B cell (primary cell): ENCODE measurements at regions not wholly inside any gene's neighbourhood (a gene's known extent, or its start where the extent isn't known, plus 50 kb on each side); places are given as distances from the start of the nearest gene placed in this dataset.

Experiments used
- ATAC-seq: fragments of 200-7000 bp; cut with Tn5 transposase; one replicate; pipeline ENCODE4 v1.10.0; 2021; ENCODE audit warnings: low read depth, mild to moderate bottlenecking, moderate number of reproducible peaks, moderate library complexity
- CTCF ChIA-PET: fragments of 350-600 bp; sonication (Branson Sonifier 250); formaldehyde crosslinking; loops from one replicate; lab custom pipeline; 2021; ENCODE audit warnings: antibody characterized with exemption, inconsistent platforms; lab: Charles Lee
- POLR2A ChIA-PET: fragments of 350-600 bp; sonication (Branson Sonifier 250); formaldehyde crosslinking; loops from one replicate; lab custom pipeline; 2021; ENCODE audit warnings: antibody characterized with exemption; lab: Charles Lee
- DNase-seq: peaks from one replicate; pipeline ENCODE4 v3.0.0; 2013
- H2AFZ ChIP-seq: 2 replicates; pipeline ENCODE4 v1.6.1; 2012; ENCODE audit warnings: mild to moderate bottlenecking, low read depth, low read length; ENCODE audit not compliant: insufficient read depth, poor library complexity, severe bottlenecking
- H3K27ac ChIP-seq, 2 donors: 1 replicate in 1 of 2; 2 replicates in 1 of 2; pipeline ENCODE4 v1.5.1; 2012 to 2013; ENCODE audit warnings: low read length in 2 of 2, mild to moderate bottlenecking in 2 of 2, moderate library complexity in 1 of 2
- H3K27me3 ChIP-seq, 4 experiments: fragments of 200-600 bp in 1 of 4; sonication (generic) in 1 of 4; replicated peaks in 1 of 4; 1 replicate in 2 of 4; 2 replicates in 2 of 4; pipeline versions ENCODE4 v1.6.1 to v1.7.0; 2013 to 2016; ENCODE audit warnings: low read length in 3 of 4, mild to moderate bottlenecking in 2 of 4, mixed read lengths in 1 of 4, moderate library complexity in 1 of 4; ENCODE audit not compliant: insufficient read depth in 4 of 4, control insufficient read depth in 3 of 4; ENCODE audit errors: control extremely low read depth in 1 of 4
- H3K36me3 ChIP-seq, 2 experiments: replicated peaks in 1 of 2; 1 replicate in 1 of 2; 2 replicates in 1 of 2; pipeline versions ENCODE4 v1.6.1 to v1.7.1; 2013; ENCODE audit warnings: low read length in 1 of 2; ENCODE audit not compliant: insufficient read depth in 2 of 2, control insufficient read depth in 1 of 2; ENCODE audit errors: control extremely low read depth in 1 of 2, extremely low read depth in 1 of 2
- H3K4me1 ChIP-seq, 2 donors: fragments of 200-600 bp in 1 of 2; sonication (generic) in 1 of 2; 1 replicate in 1 of 2; 2 replicates in 1 of 2; pipeline versions ENCODE4 v1.5.1 to v1.6.1; 2013 to 2017; ENCODE audit warnings: low read length in 2 of 2; ENCODE audit not compliant: control insufficient read depth in 2 of 2, insufficient read depth in 2 of 2
- H3K4me2 ChIP-seq: replicated peaks from 2 replicates; pipeline ENCODE3; 2012; ENCODE audit warnings: mild to moderate bottlenecking, low read depth, low read length; ENCODE audit not compliant: poor library complexity, severe bottlenecking
- H3K4me3 ChIP-seq, 5 experiments: fragments of 200-600 bp in 1 of 5; sonication (generic) in 1 of 5; 1 replicate in 3 of 5; 2 replicates in 2 of 5; pipeline versions ENCODE4 v1.5.1 to v1.7.0; 2011 to 2016; ENCODE audit warnings: low read length in 4 of 5, mild to moderate bottlenecking in 4 of 5, low read depth in 2 of 5, control low read depth in 1 of 5, moderate library complexity in 1 of 5; ENCODE audit not compliant: insufficient read depth in 1 of 5; ENCODE audit errors: control extremely low read depth in 1 of 5, extremely low read depth in 1 of 5
- H3K79me2 ChIP-seq: fragments of 200-600 bp; sonication (generic); one replicate; pipeline ENCODE4 v1.6.0; 2016; ENCODE audit warnings: low read length; ENCODE audit not compliant: control insufficient read depth, insufficient read depth
- H3K9ac ChIP-seq: fragments of 200-600 bp; sonication (generic); 2 replicates; pipeline ENCODE4 v1.6.1; 2017; ENCODE audit warnings: mild to moderate bottlenecking, low read length, moderate library complexity
- H3K9me3 ChIP-seq, 3 donors: one replicate each; pipeline versions ENCODE4 v1.6.1 to v1.7.1; 2013; ENCODE audit warnings: low read length in 2 of 3; ENCODE audit not compliant: control insufficient read depth in 2 of 3, insufficient read depth in 1 of 3; ENCODE audit errors: control extremely low read depth in 1 of 3
- H4K20me1 ChIP-seq: 2 replicates; pipeline ENCODE4 v1.6.0; 2012; ENCODE audit warnings: mild to moderate bottlenecking, low read length; ENCODE audit not compliant: insufficient read depth, control insufficient read depth, poor library complexity, severe bottlenecking
- H3K27ac Mint-ChIP-seq: one replicate; pipeline ENCODE4 v1.8.0; 2021; ENCODE audit warnings: mixed read lengths
- H3K27me3 Mint-ChIP-seq: one replicate; pipeline ENCODE4 v1.8.0; 2021; ENCODE audit warnings: mixed read lengths
- H3K4me1 Mint-ChIP-seq: one replicate; pipeline ENCODE4 v1.8.0; 2021; ENCODE audit warnings: mixed read lengths
- H3K4me3 Mint-ChIP-seq: one replicate; pipeline ENCODE4 v1.8.0; 2021; ENCODE audit warnings: mixed read lengths
- H3K9me3 Mint-ChIP-seq: one replicate; pipeline ENCODE4 v1.8.0; 2022; ENCODE audit warnings: mixed read lengths; ENCODE audit not compliant: insufficient read depth
- CTCF ChIP-seq: fragments of 200-600 bp; IDR thresholded peaks from one replicate; pipeline ENCODE4 v1.8.0; 2022; ENCODE audit warnings: antibody characterized with exemption, mild to moderate bottlenecking
- EZH2 ChIP-seq: IDR thresholded peaks from 2 replicates; pipeline ENCODE4 v1.6.1; 2012; ENCODE audit warnings: borderline replicate concordance, low read depth, mild to moderate bottlenecking, moderate library complexity, low read length; ENCODE audit not compliant: insufficient read depth, poor library complexity, severe bottlenecking
- WGBS: methylation state at CpG from one replicate; pipeline ENCODE4 v1.1.5; 2013; ENCODE audit warnings: missing lambda C conversion rate; ENCODE audit not compliant: insufficient coverage; 5-methylcytosine and 5-hydroxymethylcytosine counted together
- intact Hi-C: fragments of 100-400 bp; cut with micrococcal nuclease; formaldehyde crosslinking; loops from one replicate; pipeline ENCODE4 v1.10.0; 2022

DNA sequence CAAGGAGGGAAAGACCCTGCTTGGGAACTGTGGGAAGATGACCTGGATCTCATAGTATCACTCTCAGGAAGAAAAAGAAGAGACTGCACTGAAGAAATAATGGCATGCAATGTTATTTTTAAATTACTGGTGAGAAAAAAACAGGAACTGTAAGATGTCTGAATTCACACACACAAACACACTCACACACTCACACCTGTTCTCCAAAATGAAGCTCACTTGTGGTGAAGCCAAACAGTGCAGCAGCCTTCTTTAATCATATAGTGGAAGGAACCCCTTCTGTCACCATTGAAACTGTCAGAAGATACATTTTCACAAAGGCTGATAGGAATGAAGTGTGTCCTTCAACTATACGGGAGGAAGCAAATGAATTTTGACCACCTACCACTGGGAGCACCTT, 156.5 kb upstream of the GHITM start:
- H3K4me1 Mint-ChIP-seq, result no peaks in the 10 kb centered on the region

GRCh38 chr10:83983578-83984255, 155.6 kb upstream of the GHITM start:
- Mint-ChIP-seq H3K4me3 (no peak overlapping the region), H3K27ac (no peak overlapping the region), H3K4me1 (no peaks in the 10 kb centered on the region), H3K9me3 (no peaks in the 10 kb centered on the region), H3K27me3 (peaks cover 12% of the 10 kb centered on the region)
- TF ChIP-seq EZH2, result no peak
- TF ChIP-seq CTCF, result no peak
- no peak overlapping the region for H3K27ac ChIP-seq
- no peak overlapping the region for H3K4me3 ChIP-seq
- no peak overlapping the region for H2AFZ ChIP-seq
- H3K4me1 ChIP-seq, result no peaks in the 10 kb centered on the region
- DNase-seq (no peak), ATAC-seq (no peak)
- no peak overlapping the region for H3K4me2 ChIP-seq
- no peaks in the 10 kb centered on the region for H3K79me2 ChIP-seq
- H4K20me1 ChIP-seq, result no peaks in the 10 kb centered on the region
- CTCF ChIA-PET, result no interaction called here
- H3K9ac ChIP-seq, result no peak overlapping the region
- H3K27me3 ChIP-seq, result no peaks in the 10 kb centered on the region
- WGBS, result 60% methylated on average over 1 of the region's 4 CpGs
- no peaks in the 10 kb centered on the region for H3K9me3 ChIP-seq
- POLR2A ChIA-PET, result no interaction called here
- intact Hi-C loops, result no loop called here
- H3K36me3 ChIP-seq, result no peaks in the 10 kb centered on the region

More for the DNA sequence above, 156.5 kb upstream of the GHITM start:
- H3K27me3 Mint-ChIP-seq, result peaks cover 12% of the 10 kb centered on the region
- no peak overlapping the region for H3K27ac ChIP-seq
- TF ChIP-seq CTCF (no peak), EZH2 (no peak)
- H3K36me3 ChIP-seq, result no peaks in the 10 kb centered on the region
- no peaks in the 10 kb centered on the region for H3K9me3 Mint-ChIP-seq
- CTCF ChIA-PET, result no interaction called here
- H3K4me2 ChIP-seq, result no peak overlapping the region
- no peaks in the 10 kb centered on the region for H3K9me3 ChIP-seq
- no peaks in the 10 kb centered on the region for H4K20me1 ChIP-seq
- H3K79me2 ChIP-seq, result no peaks in the 10 kb centered on the region
- H2AFZ ChIP-seq, result no peak overlapping the region
- WGBS, result no CpG with 5 or more reads among the region's 1 CpG
- DNase-seq (no peak), ATAC-seq (no peak)
- H3K27me3 ChIP-seq, result no peaks in the 10 kb centered on the region
- H3K27ac Mint-ChIP-seq, result no peak overlapping the region
- intact Hi-C loops, result no loop called here
- no peak overlapping the region for H3K4me3 ChIP-seq
- H3K4me3 Mint-ChIP-seq, result no peak overlapping the region
- POLR2A ChIA-PET, result no interaction called here
- H3K4me1 ChIP-seq, result no peaks in the 10 kb centered on the region
- no peak overlapping the region for H3K9ac ChIP-seq
